ENCODE measurements at regions not wholly inside any gene's neighbourhood (a gene's known extent, or its start where the extent isn't known, plus 50 kb on each side); places are given as distances from the start of the nearest gene placed in this dataset.

GRCh38 chr15:68491415-68492106 is 59.6 kb upstream of the ITGA11 start:
- Histone ChIP-seq H3K27me3 (no peaks in the 10 kb centered on the region), H3K27ac (no peak overlapping the region), H3K36me3 (no peaks in the 10 kb centered on the region), H3K4me3 (no peak overlapping the region), H3K4me1 (no peaks in the 10 kb centered on the region), H3K9me3 (no peaks in the 10 kb centered on the region)
- intact Hi-C loops (cut with DNase I) = no loop called here
- no peak for DNase-seq
- TF ChIP-seq CTCF (IDR thresholded peaks at IDR 0.05) (no peak), POLR2A (IDR thresholded peaks at IDR 0.05) (no peak)
- WGBS (ENCODE audit: insufficient coverage, low coverage, low lambda C conversion rate, missing lambda C conversion rate) = 60% methylated on average over 4 of the region's 5 CpGs
- ATAC-seq = no peak

DNA sequence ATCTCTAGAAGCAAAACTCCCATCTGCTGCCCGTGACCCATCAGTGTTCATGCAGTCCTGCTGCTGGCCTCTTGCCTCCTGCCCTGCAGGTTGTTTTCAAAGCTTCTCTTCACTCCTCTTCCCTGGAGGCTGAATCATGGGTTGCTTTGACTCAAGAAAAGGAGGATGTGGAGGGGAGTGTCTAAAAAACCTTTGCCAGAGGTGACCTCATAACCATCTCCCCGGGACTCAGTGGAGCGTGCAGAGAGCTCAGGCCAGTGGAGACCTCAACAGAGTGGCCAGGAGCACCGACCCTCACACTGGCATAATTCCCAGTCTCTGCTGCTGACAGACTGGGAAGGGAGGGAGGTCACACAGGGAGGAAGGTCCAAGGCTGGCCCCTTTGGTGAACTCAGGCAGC is 60.9 kb upstream of the ITGA11 start:
- no peak for ATAC-seq
- Histone ChIP-seq H3K4me3 (no peak overlapping the region), H3K27ac (no peak overlapping the region), H3K27me3 (no peaks in the 10 kb centered on the region), H3K36me3 (no peaks in the 10 kb centered on the region), H3K9me3 (no peaks in the 10 kb centered on the region), H3K4me1 (no peaks in the 10 kb centered on the region)
- DNase-seq = no peak
- intact Hi-C loops (cut with DNase I) = no loop called here
- 50% methylated on average over 1 of the region's 4 CpGs for WGBS (ENCODE audit: insufficient coverage, low coverage, low lambda C conversion rate, missing lambda C conversion rate)
- TF ChIP-seq POLR2A (IDR thresholded peaks at IDR 0.05) (no peak), CTCF (IDR thresholded peaks at IDR 0.05) (no peak)

- Histone ChIP-seq H3K4me3 (no peak overlapping the region), H3K9me3 (no peaks in the 10 kb centered on the region), H3K27ac (no peak overlapping the region), H3K4me1 (no peaks in the 10 kb centered on the region), H3K36me3 (no peaks in the 10 kb centered on the region), H3K27me3 (no peaks in the 10 kb centered on the region)
- 25% methylated on average over 1 of the region's 3 CpGs for WGBS (ENCODE audit: insufficient coverage, low coverage, low lambda C conversion rate, missing lambda C conversion rate)
- TF ChIP-seq POLR2A (IDR thresholded peaks at IDR 0.05) (no peak), CTCF (IDR thresholded peaks at IDR 0.05) (no peak)
- DNase-seq (no peak), ATAC-seq (no peak)
- intact Hi-C loops (cut with DNase I) = no loop called here
Measured at GRCh38 chr15:68493629-68494028, 61.7 kb upstream of the ITGA11 start.

GRCh38 chr15:68494573-68495110 is 62.7 kb upstream of the ITGA11 start:
- TF ChIP-seq POLR2A (IDR thresholded peaks at IDR 0.05) (no peak), CTCF (IDR thresholded peaks at IDR 0.05) (no peak)
- Histone ChIP-seq H3K9me3 (no peaks in the 10 kb centered on the region), H3K27ac (no peak overlapping the region), H3K36me3 (no peaks in the 10 kb centered on the region), H3K27me3 (no peaks in the 10 kb centered on the region), H3K4me1 (no peaks in the 10 kb centered on the region), H3K4me3 (no peak overlapping the region)
- DNase-seq (no peak), ATAC-seq (no peak)
- 61% methylated on average over 2 of the region's 2 CpGs for WGBS (ENCODE audit: insufficient coverage, low coverage, low lambda C conversion rate, missing lambda C conversion rate)
- intact Hi-C loops (cut with DNase I) = no loop called here
